Kidney (tissue), 13 donors: ENCODE measurements at regions not wholly inside any gene's neighbourhood (a gene's known extent, or its start where the extent isn't known, plus 50 kb on each side); places are given as distances from the start of the nearest gene placed in this dataset.
"Not testable (repeated sequence)": the region's sequence is repeated elsewhere in the genome, so short reads cannot be mapped to it uniquely, and the experiment has no call there.

Experiments
- DNase-seq, 5 donors: peaks; one replicate each; pipeline ENCODE4 v3.0.0-alpha.2; 2013 to 2020
- FAIRE-seq: peaks from 2 replicates; lab custom pipeline; 2012; peaks lifted over from hg19 to GRCh38; lab: Jason Lieb, UNC
- H3K27ac ChIP-seq, 2 donors: one replicate each; pipeline ENCODE4 v1.7.0; 2013; ENCODE audit warnings: low read depth in 2 of 2, low read length in 2 of 2, inconsistent platforms in 1 of 2
- H3K27me3 ChIP-seq: one replicate; pipeline ENCODE4 v1.7.1; 2013; ENCODE audit warnings: low read length, inconsistent platforms; ENCODE audit not compliant: control insufficient read depth, insufficient read depth
- H3K36me3 ChIP-seq, 3 donors: one replicate each; pipeline versions ENCODE4 v1.7.0 to v1.7.1; 2013; ENCODE audit warnings: low read length in 3 of 3, control low read depth in 1 of 3, inconsistent platforms in 1 of 3; ENCODE audit not compliant: insufficient read depth in 3 of 3, control insufficient read depth in 2 of 3
- H3K4me1 ChIP-seq, 3 donors: one replicate each; pipeline versions ENCODE4 v1.7.0 to v1.7.1; 2013; ENCODE audit warnings: low read length in 3 of 3, inconsistent platforms in 1 of 3, low read depth in 1 of 3; ENCODE audit not compliant: control insufficient read depth in 2 of 3, insufficient read depth in 2 of 3
- H3K4me3 ChIP-seq, 3 donors: one replicate each; pipeline versions ENCODE4 v1.7.0 to v1.8.1; 2013; ENCODE audit warnings: low read length in 3 of 3, control low read depth in 1 of 3, inconsistent platforms in 1 of 3
- H3K9ac ChIP-seq, 3 donors: one replicate each; pipeline versions ENCODE4 v1.7.0 to v1.7.1; 2013; ENCODE audit warnings: low read length in 3 of 3, control low read depth in 1 of 3, inconsistent platforms in 1 of 3
- H3K9me3 ChIP-seq, 3 donors: one replicate each; pipeline versions ENCODE4 v1.7.0 to v1.7.1; 2013; ENCODE audit warnings: low read length in 3 of 3, control low read depth in 1 of 3, inconsistent platforms in 1 of 3; ENCODE audit not compliant: control insufficient read depth in 2 of 3, insufficient read depth in 1 of 3
- intact Hi-C: fragments of 100-400 bp; cut with DNase I; formaldehyde crosslinking; loops from one replicate; pipeline ENCODE4 v1.11.1; 2022
- TF ChIP-seq, protein P1 (sequence below): IDR thresholded peaks from 3 replicates; pipeline ENCODE4 v1.5.1; 2012; ENCODE audit warnings: mild to moderate bottlenecking, moderate library complexity, borderline replicate concordance; ENCODE audit not compliant: insufficient read depth; ENCODE audit errors: extremely low read depth
- donor health status: control.
- donor health status: control.
- donor health status: control.
- donor health status: control.
- donor health status: control.
- donor health status: DM: yes; HTN: yes; CAD: no.
- donor health status: Normal renal cell carcinoma (clear cell type).

DNA sequence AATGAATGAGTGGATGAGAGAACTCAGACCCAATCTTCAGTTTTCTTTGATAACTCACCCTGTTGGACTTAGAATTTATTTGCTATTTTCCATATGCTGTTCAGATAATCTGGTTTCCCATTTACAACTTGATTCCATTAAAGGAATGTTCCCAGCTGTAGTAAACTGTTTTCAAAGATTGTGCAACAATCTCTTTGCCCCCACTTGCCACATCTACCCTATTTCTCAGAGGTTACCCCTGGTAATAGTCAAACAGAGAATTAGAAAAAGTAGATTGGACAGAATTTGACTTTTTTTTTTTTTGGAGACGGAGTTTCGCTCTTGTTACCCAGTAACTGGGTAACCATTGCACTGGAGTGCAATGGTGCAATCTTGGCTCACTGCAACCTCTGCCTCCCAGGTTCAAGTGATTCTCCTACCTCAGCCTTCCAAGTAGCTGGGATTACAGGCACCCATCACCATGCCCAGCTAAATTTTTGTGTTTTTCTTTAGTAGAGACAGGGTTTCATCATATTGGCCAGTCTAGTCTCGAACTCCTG is 93.4 kb upstream of the SIX2 start:
- Histone ChIP-seq H3K4me3 (no peak overlapping the region), H3K4me1 (no peaks in the 10 kb centered on the region), H3K27ac (no peak overlapping the region), H3K9ac (no peak overlapping the region), H3K27me3 (no peaks in the 10 kb centered on the region), H3K9me3 (no peaks in the 10 kb centered on the region), H3K36me3 (no peaks in the 10 kb centered on the region)
- intact Hi-C loops: no loop called here
- FAIRE-seq: no peak
- no peak for DNase-seq
- TF ChIP-seq, protein P1, sequence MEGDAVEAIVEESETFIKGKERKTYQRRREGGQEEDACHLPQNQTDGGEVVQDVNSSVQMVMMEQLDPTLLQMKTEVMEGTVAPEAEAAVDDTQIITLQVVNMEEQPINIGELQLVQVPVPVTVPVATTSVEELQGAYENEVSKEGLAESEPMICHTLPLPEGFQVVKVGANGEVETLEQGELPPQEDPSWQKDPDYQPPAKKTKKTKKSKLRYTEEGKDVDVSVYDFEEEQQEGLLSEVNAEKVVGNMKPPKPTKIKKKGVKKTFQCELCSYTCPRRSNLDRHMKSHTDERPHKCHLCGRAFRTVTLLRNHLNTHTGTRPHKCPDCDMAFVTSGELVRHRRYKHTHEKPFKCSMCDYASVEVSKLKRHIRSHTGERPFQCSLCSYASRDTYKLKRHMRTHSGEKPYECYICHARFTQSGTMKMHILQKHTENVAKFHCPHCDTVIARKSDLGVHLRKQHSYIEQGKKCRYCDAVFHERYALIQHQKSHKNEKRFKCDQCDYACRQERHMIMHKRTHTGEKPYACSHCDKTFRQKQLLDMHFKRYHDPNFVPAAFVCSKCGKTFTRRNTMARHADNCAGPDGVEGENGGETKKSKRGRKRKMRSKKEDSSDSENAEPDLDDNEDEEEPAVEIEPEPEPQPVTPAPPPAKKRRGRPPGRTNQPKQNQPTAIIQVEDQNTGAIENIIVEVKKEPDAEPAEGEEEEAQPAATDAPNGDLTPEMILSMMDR: no peak

DNA sequence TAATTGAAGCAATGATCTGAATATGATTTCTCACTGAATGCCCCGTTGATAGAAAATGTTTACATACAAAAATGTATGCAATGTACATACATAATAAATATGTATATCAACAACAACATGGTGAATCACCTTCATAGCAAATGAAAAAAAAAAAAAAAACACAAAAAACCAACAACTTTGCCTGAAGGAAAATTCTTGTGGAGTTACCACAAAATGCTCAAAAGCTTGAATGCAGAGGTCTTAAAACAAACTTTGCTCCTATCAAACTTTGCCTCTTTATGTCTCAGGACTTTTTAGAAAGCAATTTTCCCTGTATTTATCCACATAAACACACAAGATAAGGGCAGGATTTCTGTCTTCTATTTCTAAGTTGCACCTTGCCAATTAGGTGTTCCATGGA is 92.9 kb upstream of the SIX2 start:
- no peak overlapping the region for H3K27ac ChIP-seq
- DNase-seq: no peak
- H3K9me3 ChIP-seq: no peaks in the 10 kb centered on the region
- H3K4me3 ChIP-seq: no peak overlapping the region
- no peaks in the 10 kb centered on the region for H3K36me3 ChIP-seq
- H3K4me1 ChIP-seq: no peaks in the 10 kb centered on the region
- no peak overlapping the region for H3K9ac ChIP-seq
- H3K27me3 ChIP-seq: no peaks in the 10 kb centered on the region
- intact Hi-C loops: no loop called here
- no peak for FAIRE-seq
- TF ChIP-seq, protein P1: no peak

DNA sequence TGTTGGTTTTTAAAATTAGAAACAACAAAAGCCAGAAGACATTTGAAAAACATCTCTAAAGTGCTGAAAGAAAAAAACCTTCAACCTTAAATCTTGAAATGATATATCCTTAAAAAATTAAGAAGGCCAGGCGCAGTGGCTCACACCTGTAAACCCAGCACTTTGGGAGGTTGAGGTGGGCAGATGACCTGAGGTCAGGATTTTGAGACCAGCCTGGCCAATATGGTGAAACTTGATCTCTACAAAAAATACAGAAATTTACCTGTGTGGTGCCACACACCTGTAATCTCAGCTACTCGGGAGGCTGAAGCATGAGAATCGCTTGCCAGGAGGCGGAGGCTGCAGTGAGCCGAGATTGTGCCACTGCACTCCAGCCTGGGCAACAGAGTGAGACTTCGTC is 87.7 kb upstream of the SIX2 start:
- FAIRE-seq (no peak), DNase-seq (no peak)
- H3K27ac ChIP-seq: no peak overlapping the region
- no peaks in the 10 kb centered on the region for H3K36me3 ChIP-seq
- no peaks in the 10 kb centered on the region for H3K4me1 ChIP-seq
- H3K4me3 ChIP-seq: no peak overlapping the region
- no peaks in the 10 kb centered on the region for H3K27me3 ChIP-seq
- intact Hi-C loops: no loop called here
- TF ChIP-seq, protein P1: no peak
- no peaks in the 10 kb centered on the region for H3K9me3 ChIP-seq
- no peak overlapping the region for H3K9ac ChIP-seq

DNA sequence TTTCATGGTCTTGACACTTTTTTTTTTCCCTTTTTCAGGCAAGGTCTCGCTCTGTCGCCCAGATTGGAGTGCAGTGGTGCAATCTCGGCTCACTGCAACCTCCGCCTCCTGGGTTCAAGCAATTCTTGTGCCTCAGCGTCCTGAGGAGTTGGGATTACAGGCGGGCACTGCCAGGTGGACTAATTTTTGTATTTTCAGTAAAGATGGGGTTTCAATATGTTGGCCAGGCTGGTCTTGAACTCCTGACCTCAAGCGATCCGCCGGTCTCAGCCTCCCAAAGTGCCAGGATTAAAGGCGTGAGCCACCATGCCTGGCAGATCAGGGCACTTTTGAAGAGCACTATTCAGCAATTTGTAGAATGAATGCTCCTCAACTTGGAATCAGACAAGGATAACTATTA is 86.8 kb upstream of the SIX2 start:
- DNase-seq, H3K27me3 ChIP-seq, H3K4me3 ChIP-seq, H3K4me1 ChIP-seq, H3K36me3 ChIP-seq, intact Hi-C loops, H3K9ac ChIP-seq, H3K27ac ChIP-seq, H3K9me3 ChIP-seq, FAIRE-seq: not testable (repeated sequence)
